Liver (tissue), 8 donors: ENCODE measurements at regions not wholly inside any gene's neighbourhood (a gene's known extent, or its start where the extent isn't known, plus 50 kb on each side); places are given as distances from the start of the nearest gene placed in this dataset.

Experiments used
- DNase-seq: peaks from one replicate; pipeline ENCODE4 v3.0.0-alpha.2; 2017; ENCODE audit warnings: low spot score
- H3K27ac ChIP-seq, 2 donors: one replicate each; pipeline ENCODE4 v1.7.0; 2013; ENCODE audit warnings: inconsistent platforms in 2 of 2, low read length in 2 of 2, control low read depth in 1 of 2, low read depth in 1 of 2, mild to moderate bottlenecking in 1 of 2
- H3K27me3 ChIP-seq, 4 donors: one replicate each; pipeline versions ENCODE4 v1.6.1 to v1.7.0; 2013; ENCODE audit warnings: low read length in 3 of 4, inconsistent platforms in 1 of 4, mild to moderate bottlenecking in 1 of 4, moderate library complexity in 1 of 4; ENCODE audit not compliant: control insufficient read depth in 4 of 4, insufficient read depth in 4 of 4
- H3K36me3 ChIP-seq, 4 donors: one replicate each; pipeline versions ENCODE4 v1.6.1 to v1.7.0; 2013; ENCODE audit warnings: low read length in 3 of 4, mild to moderate bottlenecking in 3 of 4, low read depth in 1 of 4, moderate library complexity in 1 of 4; ENCODE audit not compliant: control insufficient read depth in 4 of 4, insufficient read depth in 3 of 4
- H3K4me1 ChIP-seq, 4 donors: one replicate each; pipeline versions ENCODE4 v1.6.1 to v1.7.0; 2013; ENCODE audit warnings: low read length in 3 of 4, mild to moderate bottlenecking in 3 of 4, moderate library complexity in 1 of 4; ENCODE audit not compliant: control insufficient read depth in 4 of 4, insufficient read depth in 4 of 4
- H3K4me3 ChIP-seq, 3 donors: one replicate each; pipeline versions ENCODE4 v1.6.1 to v1.7.0; 2013; ENCODE audit warnings: low read length in 3 of 3, control low read depth in 1 of 3, low read depth in 1 of 3, mild to moderate bottlenecking in 1 of 3
- H3K9ac ChIP-seq, 2 donors: one replicate each; pipeline ENCODE4 v1.7.0; 2013; ENCODE audit warnings: low read length in 2 of 2, mild to moderate bottlenecking in 2 of 2, moderate library complexity in 2 of 2, control low read depth in 1 of 2, low read depth in 1 of 2
- H3K9me3 ChIP-seq, 4 donors: one replicate each; pipeline versions ENCODE4 v1.6.1 to v1.7.0; 2013; ENCODE audit warnings: low read length in 3 of 4; ENCODE audit not compliant: control insufficient read depth in 4 of 4
- CTCF ChIP-seq: fragments of 150-350 bp; IDR thresholded peaks from 2 replicates; pipeline ENCODE4 v1.5.1; 2017; ENCODE audit warnings: improper control_type of control experiment, low read depth, low read length; ENCODE audit not compliant: missing input control
- EGR1 ChIP-seq, 2 donors: IDR thresholded peaks; 2 replicates each; pipeline ENCODE4 v1.6.1; 2016 to 2018; ENCODE audit warnings: antibody characterized with exemption in 2 of 2, low read depth in 2 of 2
- FOXA1 ChIP-seq: IDR thresholded peaks from 2 replicates; pipeline ENCODE4 v1.6.1; 2016; ENCODE audit warnings: antibody characterized with exemption
- FOXA2 ChIP-seq: IDR thresholded peaks from 2 replicates; pipeline ENCODE4 v1.6.1; 2016; ENCODE audit warnings: antibody characterized with exemption
- GABPA ChIP-seq, 2 donors: IDR thresholded peaks in 1 of 2; conservative IDR thresholded peaks in 1 of 2; 2 replicates each; pipeline ENCODE4 v1.6.1; 2016; ENCODE audit warnings: antibody characterized with exemption in 2 of 2, mild to moderate bottlenecking in 1 of 2, moderate library complexity in 1 of 2
- HNF4A ChIP-seq, 2 donors: conservative IDR thresholded peaks; 2 replicates each; pipeline ENCODE4 v1.6.1; 2016; ENCODE audit warnings: antibody characterized with exemption in 2 of 2, mild to moderate bottlenecking in 2 of 2
- HNF4G ChIP-seq: IDR thresholded peaks from 2 replicates; pipeline ENCODE4 v1.6.1; 2016; ENCODE audit warnings: antibody characterized with exemption
- JUND ChIP-seq, 2 donors: IDR thresholded peaks; 2 replicates each; pipeline ENCODE4 v1.6.1; 2016; ENCODE audit warnings: antibody characterized with exemption in 2 of 2
- MAX ChIP-seq: IDR thresholded peaks from 2 replicates; pipeline ENCODE4 v1.6.1; 2016; ENCODE audit warnings: antibody characterized with exemption
- NR2F2 ChIP-seq: IDR thresholded peaks from 2 replicates; pipeline ENCODE4 v1.6.1; 2016; ENCODE audit warnings: antibody characterized with exemption
- RAD21 ChIP-seq, 2 donors: IDR thresholded peaks; 2 replicates each; pipeline ENCODE4 v1.6.1; 2016; ENCODE audit warnings: antibody characterized with exemption in 2 of 2, mild to moderate bottlenecking in 2 of 2
- REST ChIP-seq: IDR thresholded peaks from 2 replicates; pipeline ENCODE4 v1.6.1; 2016; ENCODE audit warnings: antibody characterized with exemption, mild to moderate bottlenecking
- RXRA ChIP-seq, 2 donors: IDR thresholded peaks; 2 replicates each; pipeline ENCODE4 v1.6.1; 2017 to 2018; ENCODE audit warnings: antibody characterized with exemption in 2 of 2, mild to moderate bottlenecking in 1 of 2
- SP1 ChIP-seq: IDR thresholded peaks from 2 replicates; pipeline ENCODE4 v1.6.1; 2018; ENCODE audit warnings: antibody characterized with exemption, mild to moderate bottlenecking
- TAF1 ChIP-seq: conservative IDR thresholded peaks from 2 replicates; pipeline ENCODE4 v1.6.1; 2016; ENCODE audit warnings: antibody characterized with exemption, mild to moderate bottlenecking
- YY1 ChIP-seq: IDR thresholded peaks from 2 replicates; pipeline ENCODE4 v1.6.1; 2016; ENCODE audit warnings: antibody characterized with exemption, mild to moderate bottlenecking
- WGBS: extraction: QIAGEN DNeasy Blood & Tissue Kit; methylation state at CpG from one replicate; pipeline ENCODE4 v1.1.7; 2013; 5-methylcytosine and 5-hydroxymethylcytosine counted together
- TF ChIP-seq, protein P1 (sequence below): IDR thresholded peaks from 2 replicates; pipeline ENCODE4 v1.6.1; 2016; ENCODE audit warnings: antibody characterized with exemption
- TF ChIP-seq, protein P2 (sequence below): IDR thresholded peaks from 2 replicates; pipeline ENCODE4 v1.6.1; 2016; ENCODE audit warnings: antibody characterized with exemption
- donor health status: healthy.
- donor health status: healthy.
- donor health status: healthy.
- donor health status: healthy.
- donor health status: healthy.

GRCh38 chr21:21997390-21998333 lies 999.5 kb downstream of the NCAM2 start (continued):
- TF ChIP-seq CTCF = no peak

- TF ChIP-seq REST = no peak
- TF ChIP-seq FOXA1 = no peak
- TF ChIP-seq EGR1 (IDR thresholded peaks at IDR 0.05; ENCODE audit: low read depth in 2 of 2) = no peak
- no peak for TF ChIP-seq NR2F2
- no peak for TF ChIP-seq MAX
- no peak for DNase-seq
- H3K9me3 ChIP-seq = no peaks in the 10 kb centered on the region
- H3K4me1 ChIP-seq = no peaks in the 10 kb centered on the region
- no peak overlapping the region for H3K9ac ChIP-seq
- H3K36me3 ChIP-seq = no peaks in the 10 kb centered on the region
- H3K4me3 ChIP-seq = no peak overlapping the region
- H3K27ac ChIP-seq = no peak overlapping the region
- 57% methylated on average over 1 of the region's 1 CpG for WGBS
- H3K27me3 ChIP-seq = no peaks in the 10 kb centered on the region
Measured at GRCh38 chr21:22019766-22020165, 1021.6 kb downstream of the NCAM2 start.

DNA sequence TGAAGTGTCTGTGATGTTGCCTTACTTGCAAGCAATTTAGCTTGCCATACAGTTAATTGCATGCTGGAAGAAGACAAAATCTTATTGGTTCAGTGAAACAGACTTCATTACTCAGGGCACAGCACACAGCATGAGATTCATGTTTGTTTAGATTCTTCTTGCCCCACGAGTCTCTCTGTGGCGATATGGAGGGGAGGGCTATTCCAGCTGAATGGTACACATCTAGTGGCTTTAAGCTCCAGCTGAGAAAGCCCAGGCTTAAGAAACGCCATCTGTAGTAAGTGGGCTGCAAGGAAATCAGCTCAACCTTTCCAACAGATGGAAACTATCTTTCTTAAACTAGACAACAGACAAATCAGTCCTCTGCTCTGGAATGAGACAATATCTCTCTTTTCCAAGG lies 1022.0 kb downstream of the NCAM2 start:
- Histone ChIP-seq H3K27ac (no peak overlapping the region), H3K9me3 (no peaks in the 10 kb centered on the region)
- DNase-seq = no peak

More for the DNA sequence above, 1022.0 kb downstream of the NCAM2 start:
- H3K4me3 ChIP-seq = no peak overlapping the region
- WGBS = 62% methylated on average over 3 of the region's 3 CpGs
- no peaks in the 10 kb centered on the region for H3K36me3 ChIP-seq
- no peaks in the 10 kb centered on the region for H3K27me3 ChIP-seq
- H3K4me1 ChIP-seq = no peaks in the 10 kb centered on the region
- TF ChIP-seq HNF4G (no peak), TAF1 (no peak), FOXA2 (no peak), YY1 (no peak), RXRA (IDR thresholded peaks at IDR 0.05) (no peak), EGR1 (IDR thresholded peaks at IDR 0.05; ENCODE audit: low read depth in 2 of 2) (no peak), JUND (IDR thresholded peaks at IDR 0.05) (no peak), SP1 (no peak), FOXA1 (no peak), MAX (no peak), RAD21 (IDR thresholded peaks at IDR 0.05) (no peak), GABPA (IDR thresholded peaks at IDR 0.05 in 1 of 2, conservative IDR thresholded peaks at IDR 0.05 in 1 of 2) (no peak), HNF4A (conservative IDR thresholded peaks at IDR 0.05) (no peak), CTCF (no peak)
- TF ChIP-seq, protein P1, sequence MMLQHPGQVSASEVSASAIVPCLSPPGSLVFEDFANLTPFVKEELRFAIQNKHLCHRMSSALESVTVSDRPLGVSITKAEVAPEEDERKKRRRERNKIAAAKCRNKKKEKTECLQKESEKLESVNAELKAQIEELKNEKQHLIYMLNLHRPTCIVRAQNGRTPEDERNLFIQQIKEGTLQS = no peak
- TF ChIP-seq, protein P2, sequence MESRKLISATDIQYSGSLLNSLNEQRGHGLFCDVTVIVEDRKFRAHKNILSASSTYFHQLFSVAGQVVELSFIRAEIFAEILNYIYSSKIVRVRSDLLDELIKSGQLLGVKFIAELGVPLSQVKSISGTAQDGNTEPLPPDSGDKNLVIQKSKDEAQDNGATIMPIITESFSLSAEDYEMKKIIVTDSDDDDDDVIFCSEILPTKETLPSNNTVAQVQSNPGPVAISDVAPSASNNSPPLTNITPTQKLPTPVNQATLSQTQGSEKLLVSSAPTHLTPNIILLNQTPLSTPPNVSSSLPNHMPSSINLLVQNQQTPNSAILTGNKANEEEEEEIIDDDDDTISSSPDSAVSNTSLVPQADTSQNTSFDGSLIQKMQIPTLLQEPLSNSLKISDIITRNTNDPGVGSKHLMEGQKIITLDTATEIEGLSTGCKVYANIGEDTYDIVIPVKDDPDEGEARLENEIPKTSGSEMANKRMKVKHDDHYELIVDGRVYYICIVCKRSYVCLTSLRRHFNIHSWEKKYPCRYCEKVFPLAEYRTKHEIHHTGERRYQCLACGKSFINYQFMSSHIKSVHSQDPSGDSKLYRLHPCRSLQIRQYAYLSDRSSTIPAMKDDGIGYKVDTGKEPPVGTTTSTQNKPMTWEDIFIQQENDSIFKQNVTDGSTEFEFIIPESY = no peak
- H3K9ac ChIP-seq = no peak overlapping the region
